ENCODE measurements at regions not wholly inside any gene's neighbourhood (a gene's known extent, or its start where the extent isn't known, plus 50 kb on each side); places are given as distances from the start of the nearest gene placed in this dataset.

DNA sequence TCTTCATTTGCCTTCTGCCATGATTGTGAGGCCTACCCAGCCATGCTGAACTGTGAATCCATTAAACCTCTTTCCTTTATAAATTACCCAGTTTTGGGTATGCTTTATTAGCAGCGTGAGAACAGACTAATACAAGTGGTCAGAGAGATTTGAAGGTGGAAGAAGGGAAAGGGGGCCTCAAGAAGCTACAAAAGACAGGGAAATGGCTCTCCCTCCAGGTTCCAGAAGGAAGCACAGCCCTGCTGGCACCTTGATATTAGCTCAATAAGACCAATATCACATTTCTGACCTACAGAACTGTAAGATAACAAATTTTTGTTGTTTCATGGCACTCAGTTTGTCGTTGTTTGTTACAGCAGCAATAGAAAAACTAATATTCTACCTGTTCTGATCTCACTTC, 536.5 kb upstream of the MARCKS start:
- H3K4me1 ChIP-seq (ENCODE audit: control insufficient read depth in 4 of 4, insufficient read depth in 4 of 4, low read length in 3 of 4), result no peaks in the 10 kb centered on the region
- TF ChIP-seq RAD21 (IDR thresholded peaks at IDR 0.05), result no peak
- TF ChIP-seq, protein P1, sequence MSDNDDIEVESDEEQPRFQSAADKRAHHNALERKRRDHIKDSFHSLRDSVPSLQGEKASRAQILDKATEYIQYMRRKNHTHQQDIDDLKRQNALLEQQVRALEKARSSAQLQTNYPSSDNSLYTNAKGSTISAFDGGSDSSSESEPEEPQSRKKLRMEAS (IDR thresholded peaks at IDR 0.05), result no peak
- TF ChIP-seq NR2F2 (IDR thresholded peaks at IDR 0.05), result no peak
- no peak for TF ChIP-seq REST (IDR thresholded peaks at IDR 0.05)
- no peak for TF ChIP-seq HNF4G (IDR thresholded peaks at IDR 0.05)
- no peak for TF ChIP-seq RXRA (IDR thresholded peaks at IDR 0.05)
- TF ChIP-seq FOXA1 (IDR thresholded peaks at IDR 0.05), result no peak
- TF ChIP-seq FOXA2 (IDR thresholded peaks at IDR 0.05), result no peak
- TF ChIP-seq HNF4A (conservative IDR thresholded peaks at IDR 0.05), result no peak
- TF ChIP-seq EGR1 (IDR thresholded peaks at IDR 0.05; ENCODE audit: low read depth in 2 of 2), result no peak
- no peak for TF ChIP-seq YY1 (IDR thresholded peaks at IDR 0.05)
- TF ChIP-seq SP1 (IDR thresholded peaks at IDR 0.05), result no peak
- no peak for TF ChIP-seq CTCF (IDR thresholded peaks at IDR 0.05; ENCODE audit: low read depth, low read length, missing input control)
- no peak for DNase-seq (ENCODE audit: low spot score)
- no peaks in the 10 kb centered on the region for H3K9me3 ChIP-seq (ENCODE audit: control insufficient read depth in 4 of 4, low read length in 3 of 4)
- H3K27me3 ChIP-seq (ENCODE audit: control insufficient read depth in 4 of 4, insufficient read depth in 4 of 4, low read length in 3 of 4), result no peaks in the 10 kb centered on the region
- 92% methylated on average over 2 of the region's 2 CpGs for WGBS
- no peaks in the 10 kb centered on the region for H3K36me3 ChIP-seq (ENCODE audit: control insufficient read depth in 4 of 4, insufficient read depth in 3 of 4, low read depth in 1 of 4, low read length in 3 of 4)
- H3K4me3 ChIP-seq (ENCODE audit: low read depth in 1 of 3, low read length in 3 of 3), result no peak overlapping the region
- H3K9ac ChIP-seq (ENCODE audit: low read depth in 1 of 2, low read length in 2 of 2), result no peak overlapping the region
- H3K27ac ChIP-seq (ENCODE audit: low read depth in 1 of 2, low read length in 2 of 2), result no peak overlapping the region

DNA sequence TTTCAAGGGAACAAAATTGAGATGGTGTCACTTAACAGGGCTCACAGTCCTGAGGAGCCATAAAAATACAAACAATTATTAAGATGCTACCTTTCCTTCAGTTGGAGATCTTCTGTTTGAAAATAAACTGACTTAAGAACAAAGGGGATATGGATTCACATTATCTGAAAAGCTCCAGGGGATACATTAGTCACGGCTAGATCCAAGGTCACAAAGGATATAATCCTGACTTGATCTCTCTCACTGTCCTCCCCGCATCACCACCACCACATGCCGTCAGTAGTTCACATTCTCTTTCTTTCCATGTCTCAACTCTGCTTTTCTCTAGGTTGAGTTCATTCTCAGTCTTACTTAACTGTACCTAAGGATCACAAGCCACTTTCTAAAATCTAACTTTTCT, 530.4 kb upstream of the MARCKS start:
- no peaks in the 10 kb centered on the region for H3K9me3 ChIP-seq (ENCODE audit: control insufficient read depth in 4 of 4, low read length in 3 of 4)
- WGBS, result 90% methylated on average over 3 of the region's 3 CpGs
- H3K27ac ChIP-seq (ENCODE audit: low read depth in 1 of 2, low read length in 2 of 2), result no peak overlapping the region
- H3K4me1 ChIP-seq (ENCODE audit: control insufficient read depth in 4 of 4, insufficient read depth in 4 of 4, low read length in 3 of 4), result no peaks in the 10 kb centered on the region
- H3K9ac ChIP-seq (ENCODE audit: low read depth in 1 of 2, low read length in 2 of 2), result no peak overlapping the region
- no peak overlapping the region for H3K4me3 ChIP-seq (ENCODE audit: low read depth in 1 of 3, low read length in 3 of 3)
- TF ChIP-seq TAF1 (conservative IDR thresholded peaks at IDR 0.05) (no peak), RXRA (IDR thresholded peaks at IDR 0.05) (no peak), SP1 (IDR thresholded peaks at IDR 0.05) (no peak), CTCF (IDR thresholded peaks at IDR 0.05; ENCODE audit: low read depth, low read length, missing input control) (no peak), NR2F2 (IDR thresholded peaks at IDR 0.05) (no peak), JUND (IDR thresholded peaks at IDR 0.05) (no peak), REST (IDR thresholded peaks at IDR 0.05) (no peak), FOXA2 (IDR thresholded peaks at IDR 0.05) (no peak), EGR1 (IDR thresholded peaks at IDR 0.05; ENCODE audit: low read depth in 2 of 2) (no peak)
- TF ChIP-seq, protein P1 (IDR thresholded peaks at IDR 0.05), result no peak
- no peaks in the 10 kb centered on the region for H3K36me3 ChIP-seq (ENCODE audit: control insufficient read depth in 4 of 4, insufficient read depth in 3 of 4, low read depth in 1 of 4, low read length in 3 of 4)
- no peaks in the 10 kb centered on the region for H3K27me3 ChIP-seq (ENCODE audit: control insufficient read depth in 4 of 4, insufficient read depth in 4 of 4, low read length in 3 of 4)
- no peak for DNase-seq (ENCODE audit: low spot score)
